HepG2 (cell line): ENCODE measurements at regions not wholly inside any gene's neighbourhood (a gene's known extent, or its start where the extent isn't known, plus 50 kb on each side); places are given as distances from the start of the nearest gene placed in this dataset.

ENCODE experiments used
- HNRNPUL1 ChIP-seq: fragments of 200-400 bp; formaldehyde crosslinking; IDR thresholded peaks from 2 replicates; pipeline ENCODE4 v1.6.1; 2017; ENCODE audit warnings: low read depth, mild to moderate bottlenecking, low read length, moderate library complexity
- KLF9 ChIP-seq: IDR thresholded peaks from 2 replicates; pipeline ENCODE4 v1.6.1; 2016; ENCODE audit warnings: low read depth
- MAZ ChIP-seq, 2 experiments: sonication (generic) in 1 of 2; formaldehyde crosslinking in 1 of 2; IDR thresholded peaks; 2 replicates each; pipeline versions ENCODE4 v1.5.0 to v1.6.1; 2012 to 2020; ENCODE audit warnings: low read depth in 2 of 2, mild to moderate bottlenecking in 2 of 2, borderline replicate concordance in 1 of 2, improper control_type of control experiment in 1 of 2, low read length in 1 of 2, missing genetic modification reagents in 1 of 2, moderate library complexity in 1 of 2
- PHF20 ChIP-seq: sonication (generic); formaldehyde crosslinking; IDR thresholded peaks from 2 replicates; pipeline ENCODE4 v1.5.0; 2020; ENCODE audit warnings: mild to moderate bottlenecking, missing genetic modification reagents
- RELA ChIP-seq: sonication (generic); formaldehyde crosslinking; IDR thresholded peaks from 2 replicates; pipeline ENCODE4 v1.4.0; 2020; ENCODE audit warnings: missing genetic modification reagents
- SP4 ChIP-seq: sonication (generic); formaldehyde crosslinking; IDR thresholded peaks from 2 replicates; pipeline ENCODE4 v1.8.1; 2023; ENCODE audit warnings: mild to moderate bottlenecking, missing genetic modification reagents
- SPEN ChIP-seq: sonication (generic); formaldehyde crosslinking; IDR thresholded peaks from 2 replicates; pipeline ENCODE4 v1.5.1; 2020; ENCODE audit warnings: low read depth, mild to moderate bottlenecking, missing genetic modification reagents
- YY1 ChIP-seq: IDR thresholded peaks from 2 replicates; pipeline ENCODE4 v1.6.1; 2011; ENCODE audit warnings: low read length, low read depth, moderate library complexity, mild to moderate bottlenecking; ENCODE audit not compliant: insufficient read depth, insufficient replicate concordance
- ZFP36 ChIP-seq: fragments of 150-350 bp; IDR thresholded peaks from 2 replicates; pipeline ENCODE4 v1.6.1; 2018; ENCODE audit warnings: borderline replicate concordance, low read length, low read depth; ENCODE audit not compliant: partially characterized antibody
- ZNF12 ChIP-seq: sonication (generic); formaldehyde crosslinking; IDR thresholded peaks from 2 replicates; pipeline ENCODE4 v1.5.0; 2020; ENCODE audit warnings: missing genetic modification reagents
- ZNF605 ChIP-seq: sonication (generic); formaldehyde crosslinking; IDR thresholded peaks from 2 replicates; pipeline ENCODE4 v1.8.0; 2022; ENCODE audit warnings: mild to moderate bottlenecking, missing genetic modification reagents
- ZNF7 ChIP-seq: IDR thresholded peaks from 2 replicates; pipeline ENCODE4 v1.6.1; 2016; ENCODE audit warnings: missing biosample characterization, missing genetic modification reagents
- ZNF776 ChIP-seq: sonication (generic); formaldehyde crosslinking; IDR thresholded peaks from 2 replicates; pipeline ENCODE4 v1.4.0; 2020; ENCODE audit warnings: mild to moderate bottlenecking, missing genetic modification reagents
- TF ChIP-seq, protein P1 (sequence below): sonication (generic); formaldehyde crosslinking; IDR thresholded peaks from 2 replicates; pipeline ENCODE4 v1.4.0; 2020; ENCODE audit warnings: missing genetic modification reagents, borderline replicate concordance
- TF ChIP-seq, protein P2 (sequence below): sonication (generic); formaldehyde crosslinking; IDR thresholded peaks from 2 replicates; pipeline ENCODE4 v1.4.0; 2020; ENCODE audit warnings: mild to moderate bottlenecking, missing genetic modification reagents
- TF ChIP-seq, protein P3 (sequence below): sonication (generic); formaldehyde crosslinking; IDR thresholded peaks from 2 replicates; pipeline ENCODE4 v1.4.0; 2020; ENCODE audit warnings: missing genetic modification reagents, borderline replicate concordance
- TF ChIP-seq, protein P4 (sequence below): sonication (generic); formaldehyde crosslinking; IDR thresholded peaks from 2 replicates; pipeline ENCODE4 v1.8.0; 2022; ENCODE audit warnings: mild to moderate bottlenecking, missing genetic modification reagents, borderline replicate concordance
- TF ChIP-seq, protein P5 (sequence below): IDR thresholded peaks from 2 replicates; pipeline ENCODE4 v1.6.1; 2016
- TF ChIP-seq, protein P6 (sequence below): sonication (generic); formaldehyde crosslinking; IDR thresholded peaks from 2 replicates; pipeline ENCODE4 v1.5.0; 2020; ENCODE audit warnings: mild to moderate bottlenecking, missing genetic modification reagents

DNA sequence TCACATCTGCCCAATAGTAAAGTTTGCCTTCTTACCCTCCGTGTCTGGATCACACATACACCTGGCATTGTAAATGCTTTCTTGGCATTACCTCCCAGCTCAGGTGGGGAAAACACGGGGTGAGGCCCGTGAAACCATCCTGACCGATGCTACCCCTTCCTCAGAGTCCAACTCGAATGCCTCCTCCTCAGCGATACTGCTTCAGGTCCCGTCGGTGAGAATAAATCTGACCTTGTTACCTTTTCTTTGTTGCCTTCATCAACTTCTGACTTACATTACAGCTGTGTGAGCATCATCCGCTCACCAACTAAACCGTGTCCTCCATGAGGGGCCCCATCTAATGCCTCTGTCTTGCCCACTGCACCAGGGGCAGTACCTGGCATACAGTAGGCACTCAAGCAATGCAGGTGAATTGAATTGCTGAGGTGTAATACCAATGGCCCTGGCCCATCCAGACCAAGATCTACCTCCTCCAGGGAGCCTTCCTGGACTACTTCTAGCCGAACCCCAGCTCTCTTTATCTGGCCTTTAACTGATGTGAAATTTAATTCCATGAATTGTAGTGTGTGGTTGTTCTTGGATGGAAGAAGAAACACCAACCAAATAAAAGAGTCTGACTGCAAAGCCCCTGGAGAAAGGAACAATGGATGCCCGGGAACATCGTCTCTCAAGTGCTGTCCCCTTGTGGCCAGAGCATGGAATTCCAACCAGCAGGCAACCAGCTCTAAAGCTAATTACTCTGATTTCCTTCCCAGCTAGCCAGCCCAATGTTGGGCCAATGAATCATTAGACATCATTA is 141.5 kb downstream of the ANKRD60 start (continued):
- TF ChIP-seq ZNF605 (no peak), RELA (CRISPR knock-in tag) (no peak), SP4 (no peak), KLF9 (CRISPR knock-in tag) (no peak), YY1 (peak; percentile 43), ZFP36 (peak; percentile 67), SPEN (CRISPR knock-in tag) (no peak), HNRNPUL1 (no peak), ZNF12 (CRISPR knock-in tag) (no peak), PHF20 (CRISPR knock-in tag) (no peak), ZNF776 (CRISPR knock-in tag) (no peak), ZNF7 (no peak), MAZ (IDR thresholded peaks at IDR 0.05; ENCODE audit: borderline replicate concordance, low read depth, low read length) (no peak), MAZ (CRISPR knock-in tag; IDR thresholded peaks at IDR 0.05; ENCODE audit: low read depth) (no peak)
- TF ChIP-seq, protein P1, sequence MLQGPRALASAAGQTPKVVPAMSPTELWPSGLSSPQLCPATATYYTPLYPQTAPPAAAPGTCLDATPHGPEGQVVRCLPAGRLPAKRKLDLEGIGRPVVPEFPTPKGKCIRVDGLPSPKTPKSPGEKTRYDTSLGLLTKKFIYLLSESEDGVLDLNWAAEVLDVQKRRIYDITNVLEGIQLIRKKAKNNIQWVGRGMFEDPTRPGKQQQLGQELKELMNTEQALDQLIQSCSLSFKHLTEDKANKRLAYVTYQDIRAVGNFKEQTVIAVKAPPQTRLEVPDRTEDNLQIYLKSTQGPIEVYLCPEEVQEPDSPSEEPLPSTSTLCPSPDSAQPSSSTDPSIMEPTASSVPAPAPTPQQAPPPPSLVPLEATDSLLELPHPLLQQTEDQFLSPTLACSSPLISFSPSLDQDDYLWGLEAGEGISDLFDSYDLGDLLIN (CRISPR knock-in tag) = no peak
- TF ChIP-seq, protein P2, sequence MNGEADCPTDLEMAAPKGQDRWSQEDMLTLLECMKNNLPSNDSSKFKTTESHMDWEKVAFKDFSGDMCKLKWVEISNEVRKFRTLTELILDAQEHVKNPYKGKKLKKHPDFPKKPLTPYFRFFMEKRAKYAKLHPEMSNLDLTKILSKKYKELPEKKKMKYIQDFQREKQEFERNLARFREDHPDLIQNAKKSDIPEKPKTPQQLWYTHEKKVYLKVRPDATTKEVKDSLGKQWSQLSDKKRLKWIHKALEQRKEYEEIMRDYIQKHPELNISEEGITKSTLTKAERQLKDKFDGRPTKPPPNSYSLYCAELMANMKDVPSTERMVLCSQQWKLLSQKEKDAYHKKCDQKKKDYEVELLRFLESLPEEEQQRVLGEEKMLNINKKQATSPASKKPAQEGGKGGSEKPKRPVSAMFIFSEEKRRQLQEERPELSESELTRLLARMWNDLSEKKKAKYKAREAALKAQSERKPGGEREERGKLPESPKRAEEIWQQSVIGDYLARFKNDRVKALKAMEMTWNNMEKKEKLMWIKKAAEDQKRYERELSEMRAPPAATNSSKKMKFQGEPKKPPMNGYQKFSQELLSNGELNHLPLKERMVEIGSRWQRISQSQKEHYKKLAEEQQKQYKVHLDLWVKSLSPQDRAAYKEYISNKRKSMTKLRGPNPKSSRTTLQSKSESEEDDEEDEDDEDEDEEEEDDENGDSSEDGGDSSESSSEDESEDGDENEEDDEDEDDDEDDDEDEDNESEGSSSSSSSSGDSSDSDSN = no peak
- TF ChIP-seq, protein P3, sequence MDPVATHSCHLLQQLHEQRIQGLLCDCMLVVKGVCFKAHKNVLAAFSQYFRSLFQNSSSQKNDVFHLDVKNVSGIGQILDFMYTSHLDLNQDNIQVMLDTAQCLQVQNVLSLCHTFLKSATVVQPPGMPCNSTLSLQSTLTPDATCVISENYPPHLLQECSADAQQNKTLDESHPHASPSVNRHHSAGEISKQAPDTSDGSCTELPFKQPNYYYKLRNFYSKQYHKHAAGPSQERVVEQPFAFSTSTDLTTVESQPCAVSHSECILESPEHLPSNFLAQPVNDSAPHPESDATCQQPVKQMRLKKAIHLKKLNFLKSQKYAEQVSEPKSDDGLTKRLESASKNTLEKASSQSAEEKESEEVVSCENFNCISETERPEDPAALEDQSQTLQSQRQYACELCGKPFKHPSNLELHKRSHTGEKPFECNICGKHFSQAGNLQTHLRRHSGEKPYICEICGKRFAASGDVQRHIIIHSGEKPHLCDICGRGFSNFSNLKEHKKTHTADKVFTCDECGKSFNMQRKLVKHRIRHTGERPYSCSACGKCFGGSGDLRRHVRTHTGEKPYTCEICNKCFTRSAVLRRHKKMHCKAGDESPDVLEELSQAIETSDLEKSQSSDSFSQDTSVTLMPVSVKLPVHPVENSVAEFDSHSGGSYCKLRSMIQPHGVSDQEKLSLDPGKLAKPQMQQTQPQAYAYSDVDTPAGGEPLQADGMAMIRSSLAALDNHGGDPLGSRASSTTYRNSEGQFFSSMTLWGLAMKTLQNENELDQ = no peak
- TF ChIP-seq, protein P4, sequence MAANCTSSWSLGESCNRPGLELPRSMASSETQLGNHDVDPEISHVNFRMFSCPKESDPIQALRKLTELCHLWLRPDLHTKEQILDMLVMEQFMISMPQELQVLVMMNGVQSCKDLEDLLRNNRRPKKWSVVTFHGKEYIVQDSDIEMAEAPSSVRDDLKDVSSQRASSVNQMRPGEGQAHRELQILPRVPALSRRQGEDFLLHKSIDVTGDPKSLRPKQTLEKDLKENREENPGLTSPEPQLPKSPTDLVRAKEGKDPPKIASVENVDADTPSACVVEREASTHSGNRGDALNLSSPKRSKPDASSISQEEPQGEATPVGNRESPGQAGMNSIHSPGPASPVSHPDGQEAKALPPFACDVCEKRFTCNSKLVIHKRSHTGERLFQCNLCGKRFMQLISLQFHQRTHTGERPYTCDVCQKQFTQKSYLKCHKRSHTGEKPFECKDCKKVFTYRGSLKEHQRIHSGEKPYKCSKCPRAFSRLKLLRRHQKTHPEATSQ (CRISPR knock-in tag) = no peak
- TF ChIP-seq, protein P5, sequence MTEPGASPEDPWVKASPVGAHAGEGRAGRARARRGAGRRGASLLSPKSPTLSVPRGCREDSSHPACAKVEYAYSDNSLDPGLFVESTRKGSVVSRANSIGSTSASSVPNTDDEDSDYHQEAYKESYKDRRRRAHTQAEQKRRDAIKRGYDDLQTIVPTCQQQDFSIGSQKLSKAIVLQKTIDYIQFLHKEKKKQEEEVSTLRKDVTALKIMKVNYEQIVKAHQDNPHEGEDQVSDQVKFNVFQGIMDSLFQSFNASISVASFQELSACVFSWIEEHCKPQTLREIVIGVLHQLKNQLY (CRISPR knock-in tag) = no peak
- TF ChIP-seq, protein P6, sequence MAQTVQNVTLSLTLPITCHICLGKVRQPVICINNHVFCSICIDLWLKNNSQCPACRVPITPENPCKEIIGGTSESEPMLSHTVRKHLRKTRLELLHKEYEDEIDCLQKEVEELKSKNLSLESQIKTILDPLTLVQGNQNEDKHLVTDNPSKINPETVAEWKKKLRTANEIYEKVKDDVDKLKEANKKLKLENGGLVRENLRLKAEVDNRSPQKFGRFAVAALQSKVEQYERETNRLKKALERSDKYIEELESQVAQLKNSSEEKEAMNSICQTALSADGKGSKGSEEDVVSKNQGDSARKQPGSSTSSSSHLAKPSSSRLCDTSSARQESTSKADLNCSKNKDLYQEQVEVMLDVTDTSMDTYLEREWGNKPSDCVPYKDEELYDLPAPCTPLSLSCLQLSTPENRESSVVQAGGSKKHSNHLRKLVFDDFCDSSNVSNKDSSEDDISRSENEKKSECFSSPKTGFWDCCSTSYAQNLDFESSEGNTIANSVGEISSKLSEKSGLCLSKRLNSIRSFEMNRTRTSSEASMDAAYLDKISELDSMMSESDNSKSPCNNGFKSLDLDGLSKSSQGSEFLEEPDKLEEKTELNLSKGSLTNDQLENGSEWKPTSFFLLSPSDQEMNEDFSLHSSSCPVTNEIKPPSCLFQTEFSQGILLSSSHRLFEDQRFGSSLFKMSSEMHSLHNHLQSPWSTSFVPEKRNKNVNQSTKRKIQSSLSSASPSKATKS (CRISPR knock-in tag) = no peak
